ENCODE measurements at regions not wholly inside any gene's neighbourhood (a gene's known extent, or its start where the extent isn't known, plus 50 kb on each side); places are given as distances from the start of the nearest gene placed in this dataset.

DNA sequence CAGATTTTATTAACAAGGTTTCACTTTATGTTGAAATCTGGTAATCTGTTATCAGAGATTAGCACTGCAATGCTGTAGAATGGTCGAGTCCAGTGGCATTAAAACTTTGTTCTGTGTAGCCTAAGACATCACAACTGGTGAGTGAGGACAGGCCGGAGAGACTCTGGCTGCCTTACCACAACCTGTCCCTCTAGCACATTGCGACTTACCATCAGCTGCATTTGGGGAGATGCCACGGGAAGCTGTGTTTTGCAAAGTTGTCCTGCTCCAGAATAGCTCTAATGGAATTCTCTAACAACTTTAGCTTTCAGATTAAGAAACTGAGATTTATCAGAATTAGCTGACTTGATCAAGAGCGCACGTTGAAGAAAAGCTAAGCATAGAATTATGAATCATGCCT lies 493.3 kb downstream of the MAFB start:
- H2AFZ ChIP-seq (ENCODE audit: low read depth, low read length) = no peak overlapping the region
- no TSS peak for BruUV-seq (replicated peaks)
- H3K36me3 ChIP-seq (ENCODE audit: control insufficient read depth in 2 of 2, extremely low read depth in 1 of 2, insufficient read depth in 2 of 2, low read length in 2 of 2) = no peaks in the 10 kb centered on the region
- H3K27ac ChIP-seq (ENCODE audit: insufficient read depth, low read depth, low read length) = no peak overlapping the region
- ChIA-PET POLR2A (no interaction called here), CTCF (no interaction called here)
- intact Hi-C loops (cut with micrococcal nuclease) (no loop called here), dilution Hi-C loops (cut with MboI; ENCODE audit: extremely low pct_ligation_motif_present, low sequenced_read_pairs) (no loop called here)
- H3K9me3 ChIP-seq (replicated peaks; ENCODE audit: control insufficient read depth, insufficient read depth, low read length) = no peaks in the 10 kb centered on the region
- H3K9ac ChIP-seq (replicated peaks; ENCODE audit: extremely low read depth, insufficient read depth, low read length) = no peak overlapping the region
- FAIRE-seq (no peak), DNase-seq (ENCODE audit: low read depth, low spot score) (no peak)
- H3K4me1 ChIP-seq (ENCODE audit: control insufficient read depth, extremely low read depth, insufficient read depth, low read length) = no peaks in the 10 kb centered on the region
- TF ChIP-seq JUN (IDR thresholded peaks at IDR 0.05; ENCODE audit: borderline replicate concordance, insufficient read depth, insufficient read length, low read depth) (no peak), MYC (IDR thresholded peaks at IDR 0.05; ENCODE audit: low read depth, low read length) (no peak), POLR2A (IDR thresholded peaks at IDR 0.05; ENCODE audit: low read depth, low read length) (no peak)
- H3K27me3 ChIP-seq (ENCODE audit: control insufficient read depth in 2 of 2, insufficient read depth in 2 of 2, low read length in 2 of 2) = no peaks in the 10 kb centered on the region
- no peaks in the 10 kb centered on the region for H3K9me1 ChIP-seq (replicated peaks; ENCODE audit: control insufficient read depth, extremely low read depth, insufficient read depth, low read length)
- H3K4me3 ChIP-seq (replicated peaks in 1 of 3; ENCODE audit: insufficient read depth in 1 of 3, low read depth in 1 of 3, low read length in 3 of 3) = no peak overlapping the region
- H4K20me1 ChIP-seq (replicated peaks; ENCODE audit: control insufficient read depth, extremely low read depth, insufficient read depth, low read length) = no peaks in the 10 kb centered on the region
- no peak overlapping the region for H3K4me2 ChIP-seq (ENCODE audit: insufficient read depth, low read length)
- no peaks in the 10 kb centered on the region for H3K79me2 ChIP-seq (ENCODE audit: control insufficient read depth, insufficient read depth, low read length)

DNA sequence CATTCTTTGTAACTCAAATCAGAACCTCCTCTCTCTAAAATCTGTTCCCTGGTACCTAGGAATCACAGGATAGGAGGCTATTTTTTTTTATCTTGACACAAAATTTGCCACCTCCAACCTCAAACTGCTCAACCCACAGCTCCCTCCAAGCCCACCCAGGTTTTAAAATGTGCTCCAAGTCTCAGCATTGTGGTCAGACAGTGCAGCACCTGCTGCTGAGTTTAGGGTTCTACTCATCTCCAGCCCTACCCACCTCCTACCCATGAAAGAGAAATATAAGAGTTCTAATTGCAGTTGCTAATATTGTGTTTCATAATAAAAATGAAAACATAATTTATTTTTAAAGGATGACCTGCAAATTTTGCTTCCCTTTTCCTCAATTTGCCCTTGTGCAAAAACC lies 496.5 kb downstream of the MAFB start:
- no peak overlapping the region for H3K27ac ChIP-seq (ENCODE audit: insufficient read depth, low read depth, low read length)
- H3K9ac ChIP-seq (replicated peaks; ENCODE audit: extremely low read depth, insufficient read depth, low read length) = no peak overlapping the region
- H3K36me3 ChIP-seq (ENCODE audit: control insufficient read depth in 2 of 2, extremely low read depth in 1 of 2, insufficient read depth in 2 of 2, low read length in 2 of 2) = no peaks in the 10 kb centered on the region
- DNase-seq (ENCODE audit: low read depth, low spot score) (no peak), FAIRE-seq (no peak)
- intact Hi-C loops (cut with micrococcal nuclease) (no loop called here), dilution Hi-C loops (cut with MboI; ENCODE audit: extremely low pct_ligation_motif_present, low sequenced_read_pairs) (no loop called here)
- no TSS peak for BruUV-seq (replicated peaks)
- no peaks in the 10 kb centered on the region for H3K9me1 ChIP-seq (replicated peaks; ENCODE audit: control insufficient read depth, extremely low read depth, insufficient read depth, low read length)
- no peak overlapping the region for H2AFZ ChIP-seq (ENCODE audit: low read depth, low read length)
- no peaks in the 10 kb centered on the region for H4K20me1 ChIP-seq (replicated peaks; ENCODE audit: control insufficient read depth, extremely low read depth, insufficient read depth, low read length)
- TF ChIP-seq MAX (IDR thresholded peaks at IDR 0.05; ENCODE audit: insufficient read depth, insufficient read length) (no peak), CTCF (IDR thresholded peaks at IDR 0.05; ENCODE audit: extremely low read depth in 1 of 2, insufficient read depth in 1 of 2, low read depth in 1 of 2, low read length in 2 of 2) (no peak)
- no peaks in the 10 kb centered on the region for H3K79me2 ChIP-seq (ENCODE audit: control insufficient read depth, insufficient read depth, low read length)
- no peak overlapping the region for H3K4me2 ChIP-seq (ENCODE audit: insufficient read depth, low read length)
- no peaks in the 10 kb centered on the region for H3K4me1 ChIP-seq (ENCODE audit: control insufficient read depth, extremely low read depth, insufficient read depth, low read length)
- ChIA-PET POLR2A (no interaction called here), CTCF (no interaction called here)
- H3K27me3 ChIP-seq (ENCODE audit: control insufficient read depth in 2 of 2, insufficient read depth in 2 of 2, low read length in 2 of 2) = no peaks in the 10 kb centered on the region
- H3K4me3 ChIP-seq (replicated peaks in 1 of 3; ENCODE audit: insufficient read depth in 1 of 3, low read depth in 1 of 3, low read length in 3 of 3) = no peak overlapping the region
- no peaks in the 10 kb centered on the region for H3K9me3 ChIP-seq (replicated peaks; ENCODE audit: control insufficient read depth, insufficient read depth, low read length)
